Skeletal muscle tissue (tissue), 3 donors: ENCODE measurements at regions not wholly inside any gene's neighbourhood (a gene's known extent, or its start where the extent isn't known, plus 50 kb on each side); places are given as distances from the start of the nearest gene placed in this dataset.
"Not testable (repeated sequence)": the region's sequence is repeated elsewhere in the genome, so short reads cannot be mapped to it uniquely, and the experiment has no call there.

Experiments
- H3K27ac ChIP-seq: one replicate; pipeline ENCODE4 v1.7.0; 2013; ENCODE audit warnings: mild to moderate bottlenecking, low read depth, low read length, inconsistent platforms
- H3K27me3 ChIP-seq, 3 donors: one replicate each; pipeline ENCODE4 v1.7.0; 2013; ENCODE audit warnings: low read length in 3 of 3; ENCODE audit not compliant: control insufficient read depth in 3 of 3, insufficient read depth in 3 of 3
- H3K36me3 ChIP-seq, 3 donors: one replicate each; pipeline ENCODE4 v1.7.0; 2013; ENCODE audit warnings: low read length in 3 of 3; ENCODE audit not compliant: control insufficient read depth in 3 of 3, insufficient read depth in 3 of 3
- H3K4me1 ChIP-seq, 3 donors: one replicate each; pipeline ENCODE4 v1.7.0; 2013; ENCODE audit warnings: low read length in 3 of 3, mild to moderate bottlenecking in 3 of 3; ENCODE audit not compliant: control insufficient read depth in 3 of 3, insufficient read depth in 3 of 3
- H3K4me3 ChIP-seq, 3 donors: one replicate each; pipeline ENCODE4 v1.7.0; 2013; ENCODE audit warnings: low read length in 3 of 3
- H3K9ac ChIP-seq, 3 donors: one replicate each; pipeline ENCODE4 v1.7.0; 2013; ENCODE audit warnings: low read length in 3 of 3, mild to moderate bottlenecking in 3 of 3, moderate library complexity in 2 of 3, low read depth in 1 of 3
- H3K9me3 ChIP-seq, 3 donors: one replicate each; pipeline ENCODE4 v1.7.0; 2013; ENCODE audit warnings: low read length in 3 of 3; ENCODE audit not compliant: control insufficient read depth in 3 of 3
- donor health status: Osteomylitis.

GRCh38 chr1:797649-798048 is 111.2 kb upstream of the OR4F16 start:
- not testable (repeated sequence) for H3K27me3 ChIP-seq, H3K9ac ChIP-seq, H3K4me3 ChIP-seq, H3K4me1 ChIP-seq, H3K27ac ChIP-seq, H3K9me3 ChIP-seq, H3K36me3 ChIP-seq

- H3K9ac ChIP-seq, H3K27ac ChIP-seq, H3K9me3 ChIP-seq, H3K4me3 ChIP-seq, H3K4me1 ChIP-seq, H3K36me3 ChIP-seq, H3K27me3 ChIP-seq: not testable (repeated sequence)
Observed at GRCh38 chr1:800397-800796, 113.9 kb upstream of the OR4F16 start.

- H3K27ac ChIP-seq, H3K4me3 ChIP-seq, H3K36me3 ChIP-seq, H3K4me1 ChIP-seq, H3K9ac ChIP-seq, H3K27me3 ChIP-seq, H3K9me3 ChIP-seq: not testable (repeated sequence)
Observed at GRCh38 chr1:804378-805115, 118.1 kb upstream of the OR4F16 start.

- H3K27ac ChIP-seq, H3K9ac ChIP-seq, H3K27me3 ChIP-seq, H3K9me3 ChIP-seq, H3K4me1 ChIP-seq, H3K4me3 ChIP-seq, H3K36me3 ChIP-seq: not testable (repeated sequence)
Observed at GRCh38 chr1:805310-805709, 118.4 kb upstream of the SAMD11 start.

GRCh38 chr1:807066-807465 is 116.7 kb upstream of the SAMD11 start:
- not testable (repeated sequence) for H3K36me3 ChIP-seq, H3K4me1 ChIP-seq, H3K27me3 ChIP-seq, H3K9me3 ChIP-seq, H3K27ac ChIP-seq, H3K4me3 ChIP-seq, H3K9ac ChIP-seq

GRCh38 chr1:807699-808390 is 115.9 kb upstream of the SAMD11 start:
- not testable (repeated sequence) for H3K4me1 ChIP-seq, H3K27ac ChIP-seq, H3K27me3 ChIP-seq, H3K9ac ChIP-seq, H3K4me3 ChIP-seq, H3K9me3 ChIP-seq, H3K36me3 ChIP-seq

- not testable (repeated sequence) for H3K9me3 ChIP-seq, H3K4me3 ChIP-seq, H3K9ac ChIP-seq, H3K27ac ChIP-seq, H3K36me3 ChIP-seq, H3K27me3 ChIP-seq, H3K4me1 ChIP-seq
Observed at GRCh38 chr1:810949-811348, 112.8 kb upstream of the SAMD11 start.

GRCh38 chr1:812535-813127 is 111.1 kb upstream of the SAMD11 start:
- H3K9me3 ChIP-seq, H3K27me3 ChIP-seq, H3K9ac ChIP-seq, H3K27ac ChIP-seq, H3K4me3 ChIP-seq, H3K36me3 ChIP-seq, H3K4me1 ChIP-seq: not testable (repeated sequence)

GRCh38 chr1:814543-814942 is 109.2 kb upstream of the SAMD11 start:
- H3K9ac ChIP-seq, H3K9me3 ChIP-seq, H3K27ac ChIP-seq, H3K4me3 ChIP-seq, H3K27me3 ChIP-seq, H3K36me3 ChIP-seq: not testable (repeated sequence)
- peaks cover 6 to 16% (median 12%) of the 10 kb centered on the region in 3 donors for H3K4me1 ChIP-seq

GRCh38 chr1:815147-815922 is 108.4 kb upstream of the SAMD11 start:
- not testable (repeated sequence) for H3K9me3 ChIP-seq, H3K9ac ChIP-seq

More at GRCh38 chr1:815147-815922, 108.4 kb upstream of the SAMD11 start:
- not testable (repeated sequence) for H3K36me3 ChIP-seq, H3K27ac ChIP-seq, H3K27me3 ChIP-seq, H3K4me3 ChIP-seq
- peaks cover 6 to 23% (median 12%) of the 10 kb centered on the region in 3 donors for H3K4me1 ChIP-seq
